Hepatocyte (in vitro differentiated cells): ENCODE measurements at regions not wholly inside any gene's neighbourhood (a gene's known extent, or its start where the extent isn't known, plus 50 kb on each side); places are given as distances from the start of the nearest gene placed in this dataset.

ENCODE experiments used
- DNase-seq: peaks from one replicate; pipeline ENCODE4 v3.0.0-alpha.2; 2016; ENCODE audit warnings: low spot score
- H2AFZ ChIP-seq: fragments of 200-600 bp; sonication (generic); 2 replicates; pipeline ENCODE4 v1.6.0; 2016; ENCODE audit warnings: antibody characterized with exemption, mild to moderate bottlenecking
- H3K27ac ChIP-seq: fragments of 200-600 bp; sonication (generic); 2 replicates; pipeline ENCODE4 v1.5.1; 2016; ENCODE audit warnings: mild to moderate bottlenecking
- H3K27me3 ChIP-seq: fragments of 200-600 bp; sonication (generic); 2 replicates; pipeline ENCODE4 v1.6.1; 2016
- H3K36me3 ChIP-seq: fragments of 200-600 bp; sonication (generic); replicated peaks from 2 replicates; pipeline ENCODE4 v1.5.1; 2016; ENCODE audit warnings: low read depth; ENCODE audit not compliant: insufficient read depth
- H3K4me1 ChIP-seq: fragments of 200-600 bp; sonication (generic); 2 replicates; pipeline ENCODE4 v1.5.1; 2016; ENCODE audit warnings: mild to moderate bottlenecking, moderate library complexity; ENCODE audit not compliant: insufficient read depth
- H3K4me2 ChIP-seq: fragments of 200-600 bp; sonication (generic); 2 replicates; pipeline ENCODE4 v1.6.0; 2016
- H3K4me3 ChIP-seq: fragments of 200-600 bp; sonication (generic); 2 replicates; pipeline ENCODE4 v1.5.1; 2016; ENCODE audit warnings: mild to moderate bottlenecking
- H3K79me2 ChIP-seq: fragments of 200-600 bp; sonication (generic); 2 replicates; pipeline ENCODE4 v1.6.0; 2017; ENCODE audit warnings: mild to moderate bottlenecking
- H3K9me2 ChIP-seq: fragments of 200-600 bp; sonication (generic); replicated peaks from 2 replicates; pipeline ENCODE4 v1.6.0; 2017; ENCODE audit warnings: mild to moderate bottlenecking; ENCODE audit not compliant: insufficient read depth
- H3K9me3 ChIP-seq: fragments of 200-600 bp; sonication (generic); 2 replicates; pipeline ENCODE4 v1.5.1; 2016; ENCODE audit warnings: low read depth, mild to moderate bottlenecking
- H4K20me1 ChIP-seq: fragments of 200-600 bp; sonication (generic); 2 replicates; pipeline ENCODE4 v1.6.0; 2016; ENCODE audit warnings: mild to moderate bottlenecking; ENCODE audit not compliant: insufficient read depth, poor library complexity, severe bottlenecking
- CTCF ChIP-seq: fragments of 200-600 bp; sonication (generic); IDR thresholded peaks from 2 replicates; pipeline ENCODE4 v1.5.1; 2016; ENCODE audit warnings: antibody characterized with exemption, mild to moderate bottlenecking; ENCODE audit not compliant: poor library complexity
- EZH2 ChIP-seq: fragments of 200-600 bp; sonication (generic); IDR thresholded peaks from 2 replicates; pipeline ENCODE4 v1.6.1; 2016; ENCODE audit warnings: antibody characterized with exemption, mild to moderate bottlenecking, borderline replicate concordance
- EZH2phosphoT487 ChIP-seq: fragments of 200-600 bp; sonication (generic); IDR thresholded peaks from one replicate; pipeline ENCODE4 v1.6.1; 2018; ENCODE audit warnings: antibody characterized with exemption, mild to moderate bottlenecking, low read depth, moderate library complexity; ENCODE audit not compliant: unreplicated experiment, severe bottlenecking
- WGBS: methylation state at CpG from one replicate; pipeline ENCODE4 v1.1.6; 2016; ENCODE audit warnings: low lambda C conversion rate; ENCODE audit errors: missing lambda C conversion rate; 5-methylcytosine and 5-hydroxymethylcytosine counted together

DNA sequence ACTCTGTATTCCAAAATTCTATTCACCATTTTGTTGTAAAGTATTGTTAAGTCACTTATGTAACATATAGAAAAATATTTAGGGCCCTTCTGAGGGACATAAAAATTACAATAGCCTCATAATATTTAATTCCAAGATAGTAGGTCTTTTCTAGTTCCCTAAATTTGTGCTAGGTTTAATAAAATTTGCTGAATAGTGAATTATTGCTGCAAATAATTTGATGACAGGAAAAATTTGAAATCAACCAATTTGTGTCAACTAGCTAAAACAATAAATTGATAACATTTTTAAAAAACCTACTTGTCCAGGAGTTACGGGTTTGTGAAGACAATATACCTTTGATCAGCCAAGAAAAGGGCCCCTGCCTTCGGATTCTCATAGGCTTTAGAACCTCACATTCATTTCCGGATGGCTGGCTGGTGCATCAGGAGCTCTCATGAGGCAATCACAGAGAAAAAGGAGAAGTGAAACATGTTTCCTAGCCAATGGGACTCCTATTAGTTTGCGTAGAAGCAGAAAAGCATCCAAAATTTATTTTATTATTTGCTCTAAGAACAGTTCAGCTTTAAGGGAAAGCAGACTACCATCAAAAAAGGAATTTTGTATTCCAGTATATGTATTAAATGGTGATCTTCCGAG lies 177.2 kb downstream of the LRRC3B start:
- no peak for DNase-seq
- 86% methylated on average over 5 of the region's 5 CpGs for WGBS
- H4K20me1 ChIP-seq, result no peaks in the 10 kb centered on the region
- no peak overlapping the region for H3K4me2 ChIP-seq
- TF ChIP-seq EZH2phosphoT487 (no peak), EZH2 (no peak), CTCF (no peak)
- no peaks in the 10 kb centered on the region for H3K27me3 ChIP-seq
- H3K36me3 ChIP-seq, result no peaks in the 10 kb centered on the region
- H3K4me1 ChIP-seq, result no peaks in the 10 kb centered on the region
- H3K27ac ChIP-seq, result no peak overlapping the region
- H3K9me3 ChIP-seq, result no peaks in the 10 kb centered on the region
- H2AFZ ChIP-seq, result no peak overlapping the region
- no peaks in the 10 kb centered on the region for H3K9me2 ChIP-seq
- no peaks in the 10 kb centered on the region for H3K79me2 ChIP-seq
- no peak overlapping the region for H3K4me3 ChIP-seq

- no peak for TF ChIP-seq CTCF
- TF ChIP-seq EZH2phosphoT487, result no peak
- no peak for TF ChIP-seq EZH2
- Histone ChIP-seq H4K20me1 (no peaks in the 10 kb centered on the region), H3K9me2 (no peaks in the 10 kb centered on the region), H3K9me3 (no peaks in the 10 kb centered on the region), H3K4me1 (no peaks in the 10 kb centered on the region), H2AFZ (no peak overlapping the region), H3K4me3 (no peak overlapping the region), H3K4me2 (no peak overlapping the region), H3K79me2 (no peaks in the 10 kb centered on the region), H3K27ac (no peak overlapping the region), H3K27me3 (no peaks in the 10 kb centered on the region), H3K36me3 (no peaks in the 10 kb centered on the region)
- 74% methylated on average over 1 of the region's 1 CpG for WGBS
- no peak for DNase-seq
Measured at GRCh38 chr3:26807272-26807671, 184.7 kb downstream of the LRRC3B start.

- Histone ChIP-seq H4K20me1 (no peaks in the 10 kb centered on the region), H3K4me2 (no peak overlapping the region), H3K36me3 (no peaks in the 10 kb centered on the region), H3K4me3 (no peak overlapping the region), H3K4me1 (no peaks in the 10 kb centered on the region), H3K9me2 (no peaks in the 10 kb centered on the region), H3K9me3 (peaks cover 10% of the 10 kb centered on the region), H3K27me3 (no peaks in the 10 kb centered on the region), H2AFZ (no peak overlapping the region), H3K79me2 (no peaks in the 10 kb centered on the region), H3K27ac (no peak overlapping the region)
- no peak for DNase-seq
- no peak for TF ChIP-seq CTCF
- TF ChIP-seq EZH2, result no peak
- no peak for TF ChIP-seq EZH2phosphoT487
- 83% methylated on average over 2 of the region's 2 CpGs for WGBS
Measured at GRCh38 chr3:26825454-26825853, 202.9 kb downstream of the LRRC3B start.

GRCh38 chr3:26827169-26827568 lies 204.6 kb downstream of the LRRC3B start:
- 35% methylated on average over 1 of the region's 1 CpG for WGBS
- peaks cover 7% of the 10 kb centered on the region for H3K9me3 ChIP-seq

More at GRCh38 chr3:26827169-26827568, 204.6 kb downstream of the LRRC3B start:
- no peak overlapping the region for H3K27ac ChIP-seq
- no peaks in the 10 kb centered on the region for H4K20me1 ChIP-seq
- H3K4me2 ChIP-seq, result no peak overlapping the region
- no peak overlapping the region for H2AFZ ChIP-seq
- no peak for DNase-seq
- no peaks in the 10 kb centered on the region for H3K27me3 ChIP-seq
- H3K4me3 ChIP-seq, result no peak overlapping the region
- H3K36me3 ChIP-seq, result no peaks in the 10 kb centered on the region
- H3K79me2 ChIP-seq, result no peaks in the 10 kb centered on the region
- no peaks in the 10 kb centered on the region for H3K9me2 ChIP-seq
- TF ChIP-seq CTCF (no peak), EZH2 (no peak), EZH2phosphoT487 (no peak)
- H3K4me1 ChIP-seq, result no peaks in the 10 kb centered on the region
